Fibroblast of villous mesenchyme (primary cell): ENCODE measurements at regions not wholly inside any gene's neighbourhood (a gene's known extent, or its start where the extent isn't known, plus 50 kb on each side); places are given as distances from the start of the nearest gene placed in this dataset.
"Not testable (repeated sequence)": the region's sequence is repeated elsewhere in the genome, so short reads cannot be mapped to it uniquely, and the experiment has no call there.

ENCODE experiments used
- DNase-seq: peaks from one replicate; pipeline ENCODE4 v3.0.0-alpha.2; 2010; ENCODE audit warnings: low read depth
- H3K4me3 ChIP-seq: 2 replicates; pipeline ENCODE4 v1.5.1; 2011; ENCODE audit warnings: low read depth, mild to moderate bottlenecking, low read length
- TF ChIP-seq, protein P1 (sequence below): IDR thresholded peaks from 2 replicates; pipeline ENCODE4 v1.5.1; 2012; ENCODE audit warnings: low read depth, mild to moderate bottlenecking, low read length; ENCODE audit not compliant: insufficient read depth

- no peak overlapping the region for H3K4me3 ChIP-seq
- TF ChIP-seq, protein P1, sequence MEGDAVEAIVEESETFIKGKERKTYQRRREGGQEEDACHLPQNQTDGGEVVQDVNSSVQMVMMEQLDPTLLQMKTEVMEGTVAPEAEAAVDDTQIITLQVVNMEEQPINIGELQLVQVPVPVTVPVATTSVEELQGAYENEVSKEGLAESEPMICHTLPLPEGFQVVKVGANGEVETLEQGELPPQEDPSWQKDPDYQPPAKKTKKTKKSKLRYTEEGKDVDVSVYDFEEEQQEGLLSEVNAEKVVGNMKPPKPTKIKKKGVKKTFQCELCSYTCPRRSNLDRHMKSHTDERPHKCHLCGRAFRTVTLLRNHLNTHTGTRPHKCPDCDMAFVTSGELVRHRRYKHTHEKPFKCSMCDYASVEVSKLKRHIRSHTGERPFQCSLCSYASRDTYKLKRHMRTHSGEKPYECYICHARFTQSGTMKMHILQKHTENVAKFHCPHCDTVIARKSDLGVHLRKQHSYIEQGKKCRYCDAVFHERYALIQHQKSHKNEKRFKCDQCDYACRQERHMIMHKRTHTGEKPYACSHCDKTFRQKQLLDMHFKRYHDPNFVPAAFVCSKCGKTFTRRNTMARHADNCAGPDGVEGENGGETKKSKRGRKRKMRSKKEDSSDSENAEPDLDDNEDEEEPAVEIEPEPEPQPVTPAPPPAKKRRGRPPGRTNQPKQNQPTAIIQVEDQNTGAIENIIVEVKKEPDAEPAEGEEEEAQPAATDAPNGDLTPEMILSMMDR = no peak
- DNase-seq = no peak
Measured at GRCh38 chr19:33866696-33867095, 70.0 kb downstream of the KCTD15 start.

GRCh38 chr19:33868076-33868735, 71.5 kb downstream of the KCTD15 start:
- DNase-seq = no peak
- TF ChIP-seq, protein P1 = no peak
- H3K4me3 ChIP-seq = no peak overlapping the region

DNA sequence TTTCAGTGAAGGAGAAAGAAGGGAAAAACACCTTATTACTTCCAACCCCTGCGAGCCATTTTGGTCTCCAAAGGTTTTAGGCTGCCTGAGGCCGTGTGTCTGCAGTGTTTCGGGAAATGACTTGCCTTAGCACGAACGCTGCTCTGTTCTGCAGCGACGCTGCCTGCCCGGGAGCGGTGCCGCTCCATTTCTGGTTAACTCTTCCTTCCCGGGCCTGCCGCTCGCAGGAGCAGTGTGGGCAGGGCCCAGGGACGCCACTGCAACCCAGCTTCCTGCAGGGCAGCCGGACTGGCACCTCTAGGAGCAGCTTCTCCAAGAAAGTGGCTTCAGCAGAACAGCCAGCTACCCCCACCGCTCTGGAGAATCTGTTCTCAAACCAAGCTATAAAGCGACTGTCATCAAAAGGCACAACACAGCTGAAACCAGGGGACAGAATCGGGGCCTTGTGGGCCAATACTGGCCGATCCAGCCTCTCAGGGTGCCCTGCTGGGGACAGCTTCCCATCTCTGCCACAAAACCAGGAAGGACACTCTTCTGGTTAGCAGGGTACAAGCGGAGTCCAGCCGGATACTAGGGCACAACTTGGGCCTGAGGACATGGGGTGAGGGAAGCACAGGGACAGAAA, 72.2 kb downstream of the KCTD15 start:
- TF ChIP-seq, protein P1 = no peak
- no peak overlapping the region for H3K4me3 ChIP-seq
- DNase-seq = peak; percentile 17

DNA sequence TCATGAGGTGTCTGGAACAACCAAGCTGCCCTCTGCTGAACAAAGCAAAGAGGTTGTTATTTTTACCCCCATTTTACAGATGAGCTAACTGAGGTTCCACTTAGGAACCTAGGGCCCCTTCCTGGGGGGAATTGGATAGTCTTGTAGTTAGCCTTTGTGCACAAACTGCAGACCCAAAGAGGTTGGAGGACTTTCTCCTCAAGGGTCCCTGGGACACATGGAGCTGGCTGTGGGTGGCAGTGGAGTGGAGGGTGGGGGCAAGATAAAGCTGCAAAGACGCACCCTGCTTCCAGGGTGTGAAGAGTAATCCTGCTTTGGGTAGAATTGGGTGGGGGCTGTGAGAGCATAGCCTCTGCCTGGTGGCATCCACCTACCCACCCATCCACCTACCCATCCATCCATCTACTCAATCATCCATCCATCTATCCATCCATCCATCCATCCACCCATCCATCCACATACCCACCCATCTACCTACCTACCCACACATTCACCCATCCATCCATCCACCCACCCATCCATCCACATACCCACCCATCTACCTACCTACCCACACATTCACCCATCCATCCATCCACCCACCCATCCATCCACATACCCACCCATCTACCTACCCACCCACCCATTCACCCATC, 73.7 kb downstream of the KCTD15 start:
- DNase-seq, H3K4me3 ChIP-seq: not testable (repeated sequence)

DNA sequence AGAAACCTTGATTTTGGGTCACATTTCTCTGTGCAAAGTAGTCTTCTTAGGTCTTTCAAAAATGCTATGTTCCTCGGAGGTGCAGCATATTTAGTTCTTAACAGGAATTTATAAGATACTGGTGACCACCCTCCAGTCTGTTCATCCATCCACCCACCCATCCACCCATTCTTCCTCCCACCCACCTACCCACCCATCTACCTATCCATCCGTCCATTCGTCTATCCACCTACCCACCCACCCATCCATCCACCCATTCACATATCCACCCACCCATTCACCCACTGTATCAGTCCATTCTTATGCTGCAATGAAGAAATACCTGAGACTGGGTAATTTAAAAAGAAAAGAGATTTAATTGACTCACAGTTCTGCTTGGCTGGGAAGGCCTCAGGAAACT, 74.9 kb downstream of the KCTD15 start:
- no peak overlapping the region for H3K4me3 ChIP-seq
- no peak for DNase-seq

DNA sequence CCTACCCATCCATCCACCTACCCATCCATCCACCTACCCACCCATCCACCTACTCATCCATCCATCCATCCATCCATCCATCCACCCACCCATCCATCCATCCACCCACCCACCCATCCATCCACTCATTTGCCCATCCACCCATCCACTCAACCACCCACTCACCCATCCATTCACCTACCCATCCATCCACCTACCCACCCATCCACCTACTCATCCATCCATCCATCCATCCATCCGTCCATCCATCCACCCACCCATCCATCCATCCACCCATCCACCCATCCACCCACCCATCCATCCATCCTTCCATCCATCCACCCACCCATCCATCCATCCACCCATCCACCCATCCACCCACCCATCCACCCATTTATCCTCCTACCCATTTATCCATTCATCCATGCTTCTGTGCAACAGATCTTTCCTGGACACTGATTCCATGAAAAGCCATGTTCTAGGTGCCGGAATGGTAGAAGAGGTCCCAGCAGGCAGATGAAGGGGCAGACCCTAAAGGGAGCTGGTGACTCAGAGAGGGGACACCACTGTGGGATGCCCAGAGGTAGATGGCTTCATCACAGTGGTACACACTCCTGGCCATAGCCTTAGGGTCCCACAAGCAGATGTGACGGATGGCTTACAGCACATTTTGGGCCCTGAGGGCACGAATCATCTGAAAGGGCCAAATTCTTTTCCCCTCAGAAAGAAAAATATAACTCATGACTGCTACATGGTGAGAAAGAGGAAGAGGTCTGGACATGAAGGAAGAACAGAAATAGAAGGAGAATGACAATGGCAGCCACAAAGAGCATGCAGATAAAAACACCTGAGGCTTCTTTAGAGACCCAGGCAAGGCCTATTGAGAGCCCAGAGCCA, 76.0 kb downstream of the KCTD15 start:
- DNase-seq = no peak
- TF ChIP-seq, protein P1 = no peak
- no peak overlapping the region for H3K4me3 ChIP-seq

More for the DNA sequence above, 74.9 kb downstream of the KCTD15 start:
- TF ChIP-seq, protein P1 = no peak

DNA sequence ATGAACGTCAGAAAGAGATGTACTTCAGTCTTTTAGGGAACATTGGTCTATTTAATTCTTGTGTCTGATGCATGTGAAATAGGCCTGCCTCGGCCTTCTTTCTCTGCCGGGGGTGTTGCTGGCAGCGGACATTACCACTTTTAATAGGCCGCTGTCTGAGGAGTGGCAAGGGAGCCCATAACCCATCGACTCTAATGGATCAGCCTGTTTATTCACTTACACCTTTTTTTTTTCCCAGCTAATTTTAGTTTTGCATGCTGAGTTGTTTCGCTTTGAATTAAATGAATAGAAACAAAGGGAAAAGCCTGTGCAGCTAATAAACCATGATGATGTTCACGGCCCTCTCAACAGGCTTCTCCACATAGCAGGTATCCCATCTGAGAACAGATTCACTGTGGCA, 78.4 kb downstream of the KCTD15 start:
- no peak for DNase-seq
- TF ChIP-seq, protein P1 = no peak
- H3K4me3 ChIP-seq = no peak overlapping the region
